HepG2 (cell line): ENCODE measurements at regions not wholly inside any gene's neighbourhood (a gene's known extent, or its start where the extent isn't known, plus 50 kb on each side); places are given as distances from the start of the nearest gene placed in this dataset.

Source experiments
- AGO1 ChIP-seq: fragments of 200-400 bp; formaldehyde crosslinking; IDR thresholded peaks from 2 replicates; pipeline ENCODE4 v1.6.1; 2017; ENCODE audit warnings: mild to moderate bottlenecking, low read depth, low read length, moderate library complexity; ENCODE audit not compliant: poor library complexity, severe bottlenecking
- AHDC1 ChIP-seq: sonication (generic); formaldehyde crosslinking; IDR thresholded peaks from 2 replicates; pipeline ENCODE4 v1.5.1; 2020; ENCODE audit warnings: mild to moderate bottlenecking, missing genetic modification reagents, borderline replicate concordance
- ARID4A ChIP-seq: sonication (generic); formaldehyde crosslinking; IDR thresholded peaks from 2 replicates; pipeline ENCODE4 v1.5.0; 2020; ENCODE audit warnings: mild to moderate bottlenecking, missing genetic modification reagents, borderline replicate concordance
- CREBL2 ChIP-seq: sonication (generic); formaldehyde crosslinking; IDR thresholded peaks from 2 replicates; pipeline ENCODE4 v1.8.1; 2023; ENCODE audit warnings: missing genetic modification reagents, mild to moderate bottlenecking, borderline replicate concordance
- EEA1 ChIP-seq: sonication (generic); formaldehyde crosslinking; IDR thresholded peaks from 2 replicates; pipeline ENCODE4 v1.5.1; 2020; ENCODE audit warnings: mild to moderate bottlenecking, missing genetic modification reagents, borderline replicate concordance
- ETV5 ChIP-seq: IDR thresholded peaks from 2 replicates; pipeline ENCODE4 v1.6.1; 2018; ENCODE audit warnings: missing biosample characterization, missing genetic modification reagents, inconsistent platforms, borderline replicate concordance
- HIC2 ChIP-seq: sonication (generic); formaldehyde crosslinking; IDR thresholded peaks from 2 replicates; pipeline ENCODE4 v1.9.0; 2022; ENCODE audit warnings: low read depth, missing genetic modification reagents
- NCOA1 ChIP-seq: sonication (generic); formaldehyde crosslinking; IDR thresholded peaks from 2 replicates; pipeline ENCODE4 v1.9.0; 2021; ENCODE audit warnings: missing genetic modification reagents
- NFIC ChIP-seq: IDR thresholded peaks from 2 replicates; pipeline ENCODE4 v1.6.1; 2012; ENCODE audit warnings: mild to moderate bottlenecking, low read length, inconsistent platforms
- THAP7 ChIP-seq: sonication (generic); formaldehyde crosslinking; IDR thresholded peaks from 2 replicates; pipeline ENCODE4 v1.8.1; 2023; ENCODE audit warnings: mild to moderate bottlenecking, missing genetic modification reagents
- TRAFD1 ChIP-seq: sonication (generic); formaldehyde crosslinking; IDR thresholded peaks from 2 replicates; pipeline ENCODE4 v1.5.1; 2020; ENCODE audit warnings: missing genetic modification reagents, mild to moderate bottlenecking, borderline replicate concordance
- ZBTB46 ChIP-seq: sonication (generic); formaldehyde crosslinking; IDR thresholded peaks from 2 replicates; pipeline ENCODE4 v1.4.0; 2020; ENCODE audit warnings: mild to moderate bottlenecking, missing genetic modification reagents, borderline replicate concordance

- TF ChIP-seq AHDC1 (CRISPR knock-in tag), result 0 out of 2 replicates have a peak, but pooled peaks have one; percentile 51
- peak; percentile 71; the same call in 1 of the 2 replicates for TF ChIP-seq ETV5 (CRISPR knock-in tag)
- TF ChIP-seq EEA1 (CRISPR knock-in tag), result no peak
- no peak for TF ChIP-seq AGO1
- no peak for TF ChIP-seq THAP7 (CRISPR knock-in tag)
- no peak for TF ChIP-seq ZBTB46 (CRISPR knock-in tag)
- no peak for TF ChIP-seq CREBL2 (CRISPR knock-in tag)
- no peak for TF ChIP-seq NCOA1 (CRISPR knock-in tag)
- TF ChIP-seq TRAFD1, result no peak
- TF ChIP-seq HIC2 (CRISPR knock-in tag), result no peak
- peak; percentile 31; the same call in 1 of the 2 replicates for TF ChIP-seq NFIC
- no peak for TF ChIP-seq ARID4A
Measured at GRCh38 chr5:40442346-40442745, 237.4 kb upstream of the PTGER4 start (continued).
